ENCODE measurements at regions not wholly inside any gene's neighbourhood (a gene's known extent, or its start where the extent isn't known, plus 50 kb on each side); places are given as distances from the start of the nearest gene placed in this dataset.

DNA sequence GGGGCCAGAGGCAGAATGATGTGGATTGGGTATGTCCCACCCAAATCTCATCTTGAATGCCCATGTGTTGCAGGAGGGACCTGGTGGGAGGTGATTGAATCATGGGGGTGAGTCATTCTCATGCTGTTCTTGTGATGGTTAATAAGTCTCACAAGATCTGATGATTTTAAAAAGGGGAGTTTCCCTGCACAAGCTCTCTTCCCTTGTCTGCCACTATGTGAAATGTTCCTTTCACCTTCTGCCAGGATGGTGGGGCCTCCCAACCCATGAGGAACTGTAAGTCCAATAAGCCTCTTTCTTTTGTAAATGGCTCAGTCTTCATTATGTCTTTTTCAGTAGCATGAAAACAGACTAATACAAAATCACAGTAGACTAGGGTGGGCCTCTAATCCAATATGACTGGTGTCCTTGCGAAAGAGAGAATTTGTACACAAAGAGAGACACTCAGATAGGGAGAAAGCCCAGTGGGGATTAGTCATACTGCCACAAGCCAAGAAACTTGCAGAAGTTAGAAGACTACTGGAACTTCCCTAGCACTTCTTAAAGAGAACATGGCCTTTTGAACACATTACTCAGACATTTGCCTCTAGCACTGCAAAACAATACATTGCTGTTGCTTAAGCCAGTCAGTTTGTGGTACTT is 68.4 kb downstream of the ANXA1 start:
- POLR2A ChIA-PET, result no interaction called here
- H3K27me3 Mint-ChIP-seq (ENCODE audit: low read depth), result peaks cover 5% of the 10 kb centered on the region
- no peaks in the 10 kb centered on the region for H3K4me1 Mint-ChIP-seq (ENCODE audit: low read depth)
- CTCF ChIA-PET, result no interaction called here
- no peaks in the 10 kb centered on the region for H3K36me3 Mint-ChIP-seq (ENCODE audit: low read depth)
- no peak for ATAC-seq
- no peaks in the 10 kb centered on the region for H3K9me3 Mint-ChIP-seq (ENCODE audit: insufficient read depth)
- H3K27ac Mint-ChIP-seq, result no peak overlapping the region
- DNase-seq, result no peak
- H3K4me3 Mint-ChIP-seq, result no peak overlapping the region

GRCh38 chr9:73223594-73223993 is 71.9 kb downstream of the ANXA1 start:
- CTCF ChIA-PET, result no interaction called here
- Mint-ChIP-seq H3K4me3 (no peak overlapping the region), H3K36me3 (ENCODE audit: low read depth) (no peaks in the 10 kb centered on the region), H3K27me3 (ENCODE audit: low read depth) (peaks cover 9% of the 10 kb centered on the region), H3K27ac (no peak overlapping the region), H3K4me1 (ENCODE audit: low read depth) (no peaks in the 10 kb centered on the region), H3K9me3 (ENCODE audit: insufficient read depth) (no peaks in the 10 kb centered on the region)
- no peak for ATAC-seq
- no peak for DNase-seq
- POLR2A ChIA-PET, result no interaction called here

DNA sequence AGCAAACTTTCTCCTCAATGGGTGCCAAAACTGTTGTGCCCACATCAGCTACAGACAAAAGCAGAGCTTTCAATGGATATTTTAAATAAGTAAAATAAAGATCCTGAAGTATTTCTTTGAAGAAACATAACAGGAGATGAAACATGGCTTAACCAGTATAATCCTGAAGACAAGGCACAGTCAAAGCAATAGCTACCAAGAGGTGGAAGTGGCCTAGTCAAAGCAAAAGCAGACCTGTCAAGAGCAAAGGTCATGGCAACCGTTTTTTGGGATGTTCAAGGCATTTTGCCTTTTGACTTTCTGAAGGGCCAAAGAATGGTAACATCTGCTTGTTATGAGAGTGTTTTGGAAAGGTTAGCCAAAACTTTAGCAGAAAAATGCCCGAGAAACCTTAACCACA is 77.9 kb downstream of the ANXA1 start:
- Mint-ChIP-seq H3K27me3 (ENCODE audit: low read depth) (peaks cover 7% of the 10 kb centered on the region), H3K36me3 (ENCODE audit: low read depth) (no peaks in the 10 kb centered on the region), H3K4me3 (no peak overlapping the region), H3K27ac (no peak overlapping the region), H3K9me3 (ENCODE audit: insufficient read depth) (no peaks in the 10 kb centered on the region), H3K4me1 (ENCODE audit: low read depth) (no peaks in the 10 kb centered on the region)
- no peak for ATAC-seq
- ChIA-PET POLR2A (no interaction called here), CTCF (interaction anchor here (0.9 kb wide), 1 partner anchor 29 kb away, joined by 3 read pairs; no protein-coding TSS in a partner anchor)
- no peak for DNase-seq

- ChIA-PET CTCF (no interaction called here), POLR2A (no interaction called here)
- Mint-ChIP-seq H3K27me3 (ENCODE audit: low read depth) (peaks cover 7% of the 10 kb centered on the region), H3K9me3 (ENCODE audit: insufficient read depth) (no peaks in the 10 kb centered on the region), H3K4me1 (ENCODE audit: low read depth) (no peaks in the 10 kb centered on the region), H3K36me3 (ENCODE audit: low read depth) (no peaks in the 10 kb centered on the region), H3K27ac (no peak overlapping the region), H3K4me3 (no peak overlapping the region)
- DNase-seq (no peak), ATAC-seq (no peak)
Measured at GRCh38 chr9:73230251-73230650, 78.6 kb downstream of the ANXA1 start.

DNA sequence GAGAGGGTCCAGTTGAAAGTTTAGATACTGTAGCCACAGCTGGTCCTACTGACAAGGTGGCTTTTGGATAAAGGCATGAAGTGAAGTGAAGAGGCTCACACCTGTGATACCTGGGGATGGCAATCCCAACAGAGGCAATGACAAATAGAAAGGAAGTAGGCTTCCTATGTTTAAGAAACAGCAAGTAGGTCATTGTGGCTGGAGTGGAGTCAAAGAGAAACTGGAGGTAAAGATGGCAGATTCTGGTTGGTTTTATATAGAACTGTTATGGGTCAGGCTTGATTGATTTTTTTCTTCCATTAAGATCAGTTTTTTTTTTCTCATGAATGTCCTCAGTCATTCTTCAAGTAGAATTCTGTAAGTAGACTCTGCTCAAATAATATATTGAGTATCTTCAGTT is 79.5 kb downstream of the ANXA1 start:
- peaks cover 7% of the 10 kb centered on the region for H3K27me3 Mint-ChIP-seq (ENCODE audit: low read depth)
- CTCF ChIA-PET, result no interaction called here
- no peaks in the 10 kb centered on the region for H3K9me3 Mint-ChIP-seq (ENCODE audit: insufficient read depth)
- no peak for DNase-seq
- no peaks in the 10 kb centered on the region for H3K4me1 Mint-ChIP-seq (ENCODE audit: low read depth)
- no peaks in the 10 kb centered on the region for H3K36me3 Mint-ChIP-seq (ENCODE audit: low read depth)
- no peak overlapping the region for H3K4me3 Mint-ChIP-seq
- POLR2A ChIA-PET, result no interaction called here
- H3K27ac Mint-ChIP-seq, result no peak overlapping the region
- no peak for ATAC-seq

DNA sequence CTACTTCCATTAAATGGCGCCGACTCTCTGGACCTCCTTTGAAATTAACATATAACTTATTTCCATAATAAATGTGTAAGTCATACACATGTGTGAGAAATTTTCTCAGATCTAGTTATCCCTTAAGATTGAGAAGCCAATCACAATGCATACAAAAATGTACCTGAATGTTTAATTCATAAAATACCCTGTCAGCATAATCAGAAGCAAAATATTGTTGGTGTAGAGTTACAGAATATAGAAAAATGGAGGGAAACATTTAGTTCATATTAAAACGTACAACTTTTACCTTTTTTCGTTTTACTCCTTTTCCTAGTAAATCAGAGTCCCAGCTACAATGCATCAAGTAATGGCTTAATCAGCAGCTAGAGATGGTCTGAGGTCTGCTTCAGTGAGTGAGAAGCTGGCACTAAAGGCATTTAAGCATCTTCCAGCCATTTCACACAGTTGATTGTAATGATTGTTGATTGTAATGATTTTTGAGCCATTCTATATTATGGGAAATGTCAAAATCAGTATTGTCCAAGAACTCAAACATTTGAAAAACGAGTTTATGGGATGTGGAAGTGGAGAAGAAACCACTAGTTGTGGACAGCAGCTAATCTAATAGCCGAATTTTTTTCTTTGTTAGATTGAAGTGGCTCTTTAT is 81.8 kb downstream of the ANXA1 start:
- Mint-ChIP-seq H3K27ac (no peak overlapping the region), H3K4me1 (ENCODE audit: low read depth) (no peaks in the 10 kb centered on the region), H3K4me3 (no peak overlapping the region), H3K36me3 (ENCODE audit: low read depth) (no peaks in the 10 kb centered on the region), H3K27me3 (ENCODE audit: low read depth) (peaks cover 4% of the 10 kb centered on the region), H3K9me3 (ENCODE audit: insufficient read depth) (no peaks in the 10 kb centered on the region)
- CTCF ChIA-PET, result no interaction called here
- POLR2A ChIA-PET, result no interaction called here
- no peak for DNase-seq
- no peak for ATAC-seq

DNA sequence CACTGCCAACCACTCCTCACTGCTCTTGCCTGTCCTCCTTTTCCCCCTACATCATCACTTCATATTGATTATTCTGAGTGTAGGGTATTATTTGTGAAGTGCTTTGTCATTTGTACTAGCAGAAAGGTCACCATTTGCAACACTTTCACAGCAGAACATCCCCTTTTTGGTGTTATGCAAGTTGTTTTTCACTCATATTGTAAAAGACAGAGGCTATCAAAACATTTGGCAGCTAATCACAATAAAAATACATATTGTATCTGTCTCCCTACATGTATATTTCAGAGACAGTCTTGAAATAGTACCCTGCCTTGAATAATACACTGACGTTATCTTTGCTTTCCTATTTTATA is 82.3 kb downstream of the ANXA1 start:
- ChIA-PET CTCF (no interaction called here), POLR2A (no interaction called here)
- Mint-ChIP-seq H3K4me1 (ENCODE audit: low read depth) (no peaks in the 10 kb centered on the region), H3K27ac (no peak overlapping the region), H3K36me3 (ENCODE audit: low read depth) (no peaks in the 10 kb centered on the region), H3K27me3 (ENCODE audit: low read depth) (peaks cover 4% of the 10 kb centered on the region), H3K9me3 (ENCODE audit: insufficient read depth) (no peaks in the 10 kb centered on the region), H3K4me3 (no peak overlapping the region)
- DNase-seq (no peak), ATAC-seq (no peak)

GRCh38 chr9:73237140-73237539 is 85.5 kb downstream of the ANXA1 start:
- Mint-ChIP-seq H3K4me1 (ENCODE audit: low read depth) (no peaks in the 10 kb centered on the region), H3K27me3 (ENCODE audit: low read depth) (peaks cover 4% of the 10 kb centered on the region), H3K27ac (no peak overlapping the region), H3K4me3 (no peak overlapping the region), H3K9me3 (ENCODE audit: insufficient read depth) (no peaks in the 10 kb centered on the region), H3K36me3 (ENCODE audit: low read depth) (no peaks in the 10 kb centered on the region)
- ATAC-seq (no peak), DNase-seq (no peak)
- CTCF ChIA-PET, result interaction anchor here (1.3 kb wide), 1 partner anchor 36 kb away, joined by 4 read pairs; no protein-coding TSS in a partner anchor
- POLR2A ChIA-PET, result no interaction called here

DNA sequence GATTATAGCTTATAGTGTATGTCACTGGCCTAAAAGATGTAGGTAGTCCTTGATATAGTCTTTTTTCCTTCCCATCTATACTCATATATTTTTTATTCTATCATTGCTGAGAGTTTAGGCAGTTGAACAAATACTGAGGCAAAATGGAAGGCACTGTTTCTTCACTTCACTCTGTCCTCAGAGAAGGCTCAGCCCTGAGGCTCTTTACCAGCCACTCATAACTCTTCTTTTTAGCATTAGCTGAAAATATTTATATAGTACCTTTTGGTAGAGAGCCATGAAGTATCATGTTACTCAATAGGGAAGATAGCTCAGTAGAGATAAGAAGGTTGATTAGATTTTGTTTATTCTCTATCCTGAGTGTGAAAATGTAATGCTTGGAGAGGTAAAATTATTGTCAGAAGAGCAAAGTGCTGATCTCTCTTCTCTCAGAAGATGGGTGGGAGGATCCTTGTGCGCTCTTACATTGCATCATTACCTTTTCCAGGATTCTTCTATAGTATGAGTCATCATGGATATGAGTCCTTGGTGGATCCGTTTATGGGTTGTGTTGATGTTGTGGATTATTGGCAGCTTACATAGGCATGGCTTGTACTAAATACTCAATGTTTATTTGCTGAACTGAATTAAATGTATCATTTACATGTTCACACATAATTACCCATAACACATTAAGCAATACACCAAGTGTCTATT is 88.1 kb downstream of the ANXA1 start:
- CTCF ChIA-PET, result no interaction called here
- ATAC-seq, result no peak

GRCh38 chr9:73243078-73243477 is 91.4 kb downstream of the ANXA1 start:
- Mint-ChIP-seq H3K4me3 (no peak overlapping the region), H3K4me1 (ENCODE audit: low read depth) (no peaks in the 10 kb centered on the region), H3K27me3 (ENCODE audit: low read depth) (peaks cover 2% of the 10 kb centered on the region), H3K27ac (no peak overlapping the region), H3K9me3 (ENCODE audit: insufficient read depth) (no peaks in the 10 kb centered on the region), H3K36me3 (ENCODE audit: low read depth) (no peaks in the 10 kb centered on the region)
- CTCF ChIA-PET, result no interaction called here
- no peak for DNase-seq
- ATAC-seq, result no peak
- POLR2A ChIA-PET, result no interaction called here

More for the DNA sequence above, 88.1 kb downstream of the ANXA1 start:
- peaks cover 2% of the 10 kb centered on the region for H3K27me3 Mint-ChIP-seq (ENCODE audit: low read depth)
- H3K36me3 Mint-ChIP-seq (ENCODE audit: low read depth), result no peaks in the 10 kb centered on the region
- no peaks in the 10 kb centered on the region for H3K9me3 Mint-ChIP-seq (ENCODE audit: insufficient read depth)
- no peak overlapping the region for H3K4me3 Mint-ChIP-seq
- no peak for DNase-seq
- H3K27ac Mint-ChIP-seq, result no peak overlapping the region
- no peaks in the 10 kb centered on the region for H3K4me1 Mint-ChIP-seq (ENCODE audit: low read depth)
- POLR2A ChIA-PET, result no interaction called here

DNA sequence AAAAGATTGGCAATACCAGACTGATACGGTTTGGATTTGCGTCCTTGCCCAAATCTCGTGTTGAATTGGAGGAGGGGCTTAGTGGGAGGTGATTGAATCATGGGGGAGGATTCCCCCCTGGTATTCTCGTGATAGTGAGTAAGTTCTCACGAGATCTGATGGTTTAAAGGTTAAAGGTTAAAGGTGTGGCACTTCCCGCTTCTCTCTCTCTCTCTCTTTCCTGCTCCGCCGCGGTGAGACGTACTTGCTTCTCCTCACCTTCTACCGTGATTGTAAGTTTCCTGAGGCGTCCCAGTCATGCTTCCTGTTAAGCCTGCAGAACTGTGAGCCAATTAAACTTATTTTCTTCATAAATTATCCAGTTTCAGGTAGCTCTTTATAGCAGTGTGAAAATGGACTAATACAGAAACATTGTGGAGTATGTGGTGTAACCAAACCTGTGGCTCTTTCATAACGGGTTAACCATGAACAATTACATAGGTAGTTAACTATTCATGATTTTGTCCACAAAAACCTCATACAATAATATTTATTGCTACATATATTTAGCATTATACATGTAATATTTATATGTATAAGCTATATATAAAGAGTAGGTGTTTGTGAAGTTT is 107.5 kb downstream of the ANXA1 start:
- POLR2A ChIA-PET, result no interaction called here
- H3K27me3 Mint-ChIP-seq (ENCODE audit: low read depth), result no peaks in the 10 kb centered on the region
- no peaks in the 10 kb centered on the region for H3K36me3 Mint-ChIP-seq (ENCODE audit: low read depth)
- DNase-seq, result no peak
- no peak for ATAC-seq
- no peak overlapping the region for H3K27ac Mint-ChIP-seq
- H3K9me3 Mint-ChIP-seq (ENCODE audit: insufficient read depth), result no peaks in the 10 kb centered on the region
- no peak overlapping the region for H3K4me3 Mint-ChIP-seq
- CTCF ChIA-PET, result interaction anchor here (1.0 kb wide), 1 partner anchor 10 kb away, joined by 3 read pairs; no protein-coding TSS in a partner anchor
- H3K4me1 Mint-ChIP-seq (ENCODE audit: low read depth), result no peaks in the 10 kb centered on the region

DNA sequence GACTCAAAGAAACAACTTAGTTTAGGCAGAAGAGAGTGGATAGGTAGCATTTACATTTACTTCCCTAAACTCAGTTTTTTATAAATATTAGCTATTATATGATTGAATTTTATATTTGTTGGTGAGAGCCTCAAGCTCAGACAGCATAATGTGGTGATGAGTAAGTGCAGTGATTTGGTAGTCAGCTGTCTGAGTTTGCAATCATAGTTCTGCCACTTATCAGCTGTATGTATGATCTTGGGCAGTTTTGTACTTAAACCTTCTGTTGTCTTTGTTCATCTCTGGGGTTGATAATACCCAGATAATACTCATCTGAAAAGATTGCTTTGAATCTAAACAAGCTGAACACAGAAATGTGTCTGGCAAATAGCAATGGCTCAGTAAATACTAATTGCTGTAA is 108.8 kb downstream of the ANXA1 start:
- H3K4me1 Mint-ChIP-seq (ENCODE audit: low read depth), result no peaks in the 10 kb centered on the region
- no peaks in the 10 kb centered on the region for H3K36me3 Mint-ChIP-seq (ENCODE audit: low read depth)
- no peak for DNase-seq
- ChIA-PET CTCF (interaction anchor here (1.0 kb wide), 1 partner anchor 8 kb away, joined by 3 read pairs; no protein-coding TSS in a partner anchor), POLR2A (no interaction called here)
- no peaks in the 10 kb centered on the region for H3K9me3 Mint-ChIP-seq (ENCODE audit: insufficient read depth)
- H3K27ac Mint-ChIP-seq, result no peak overlapping the region
- no peaks in the 10 kb centered on the region for H3K27me3 Mint-ChIP-seq (ENCODE audit: low read depth)
- no peak for ATAC-seq
- no peak overlapping the region for H3K4me3 Mint-ChIP-seq
